ENCODE measurements at regions not wholly inside any gene's neighbourhood (a gene's known extent, or its start where the extent isn't known, plus 50 kb on each side); places are given as distances from the start of the nearest gene placed in this dataset.
"Not testable (repeated sequence)": the region's sequence is repeated elsewhere in the genome, so short reads cannot be mapped to it uniquely, and the experiment has no call there.

DNA sequence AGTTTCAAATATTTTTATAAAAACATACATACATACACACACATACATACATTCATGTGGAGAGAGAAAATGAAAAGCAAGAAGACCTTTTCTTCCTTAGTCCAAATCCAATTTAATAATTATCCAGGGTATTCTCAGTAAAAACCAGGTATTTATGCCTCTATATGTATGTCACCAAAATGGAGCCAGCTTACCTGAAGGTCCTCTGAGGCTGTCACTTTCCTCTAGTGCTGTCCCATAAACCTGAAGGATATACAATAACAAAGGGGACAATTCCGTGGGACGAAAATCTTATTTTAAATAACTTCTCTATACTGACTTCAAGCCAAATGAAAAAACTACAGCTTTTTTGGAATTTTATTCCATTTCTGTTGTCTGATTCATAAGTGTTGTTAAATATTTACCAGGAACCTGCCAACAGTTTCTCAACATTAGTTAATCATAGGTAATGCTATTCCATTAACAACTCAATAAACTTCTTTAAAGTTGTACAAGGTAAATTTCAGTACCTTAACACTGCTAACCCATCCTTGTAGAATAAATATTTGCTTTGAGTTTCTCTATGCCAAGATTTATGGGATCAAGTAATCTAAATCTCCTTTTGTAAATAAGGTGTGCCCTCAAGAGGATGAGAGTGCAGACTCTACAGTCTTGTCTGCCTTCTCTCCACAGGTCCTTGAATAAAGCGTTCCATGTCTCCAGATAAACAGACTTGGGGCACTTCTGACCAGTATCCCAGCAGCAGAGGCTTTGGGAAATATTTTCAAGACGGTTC is 260.3 kb downstream of the AHR start:
- DNase-seq, result peak; percentile 44

DNA sequence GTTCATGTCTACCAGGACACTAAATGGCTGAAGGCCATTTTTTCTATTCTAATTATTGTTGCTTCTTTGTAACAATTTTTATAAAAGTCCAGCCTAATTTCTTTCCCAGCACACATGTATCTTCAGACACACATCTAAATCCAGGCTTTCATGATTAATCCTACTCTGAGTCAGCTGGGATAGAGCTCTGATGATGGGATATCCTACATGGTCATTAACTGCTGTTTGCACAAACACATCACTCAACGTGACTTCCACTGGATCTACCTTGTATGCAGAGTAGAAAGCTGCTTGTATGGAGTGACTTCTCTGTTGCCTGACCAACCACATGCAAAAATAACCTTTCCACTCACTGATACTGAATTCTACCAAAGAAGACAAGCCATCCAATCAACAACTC is 260.9 kb downstream of the AHR start:
- peak; percentile 39 for DNase-seq

DNA sequence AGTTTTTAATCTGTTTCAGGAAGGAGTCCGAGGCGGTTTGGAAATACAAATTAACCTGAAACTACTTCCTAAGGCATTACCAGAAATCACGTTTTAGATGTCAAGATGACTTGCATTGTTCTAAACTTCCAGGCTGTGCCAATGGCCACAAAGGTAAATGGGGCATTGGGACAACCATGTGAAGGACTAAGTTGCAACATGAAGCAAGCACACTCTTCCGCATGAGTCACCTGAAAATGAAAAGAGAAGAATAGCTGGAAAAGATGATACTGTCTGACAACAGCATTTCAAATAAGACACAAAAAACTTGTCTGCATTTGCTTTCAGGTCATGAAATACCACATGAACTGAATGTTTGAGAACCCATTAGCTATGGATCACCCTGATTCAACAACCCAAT is 262.1 kb downstream of the AHR start:
- no peak for DNase-seq

GRCh38 chr7:17560966-17561365 is 262.5 kb downstream of the AHR start:
- no peak for DNase-seq

DNA sequence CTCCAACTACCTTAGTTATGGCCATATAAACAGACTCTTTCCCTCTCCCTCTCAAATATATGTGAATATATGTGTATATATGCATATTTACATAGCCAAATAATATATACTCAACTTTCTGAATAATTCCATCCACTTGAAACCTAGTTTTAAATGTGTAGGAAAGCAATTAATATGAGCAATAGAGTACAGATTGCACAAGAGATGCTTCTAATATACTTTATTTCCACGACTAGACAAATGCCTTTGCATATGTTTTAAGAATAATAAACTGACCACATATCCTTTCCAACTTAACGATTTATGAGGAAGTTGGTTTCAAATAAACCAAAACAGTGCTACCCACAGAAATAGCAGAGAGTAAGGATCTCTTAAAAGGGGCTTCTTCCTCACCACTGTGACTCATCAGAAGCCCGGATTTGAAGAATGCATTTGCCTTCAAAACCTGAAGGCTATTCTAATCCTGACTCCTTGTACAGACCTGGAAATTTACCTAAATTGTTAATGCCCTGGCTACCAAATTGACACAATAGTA is 266.3 kb downstream of the AHR start:
- DNase-seq, result no peak

DNA sequence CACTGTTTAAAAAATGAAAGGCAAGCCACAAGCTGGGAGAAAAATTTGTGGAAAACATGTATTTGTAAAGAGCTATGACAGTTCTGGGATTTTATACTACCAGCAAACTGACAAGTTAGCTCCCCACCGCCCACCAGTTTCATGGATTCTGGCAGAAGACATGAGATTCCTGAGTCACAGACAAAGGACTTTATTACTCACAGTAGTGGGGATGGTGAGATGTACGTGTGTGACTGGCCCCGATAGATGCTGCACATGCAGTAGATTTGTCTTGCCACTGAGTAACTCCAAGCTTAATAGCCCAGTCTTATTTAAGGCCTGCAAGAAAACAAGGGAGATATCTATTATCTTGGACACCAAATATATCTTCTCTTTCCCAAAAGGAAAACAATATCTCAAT is 281.7 kb downstream of the AHR start:
- no peak for DNase-seq

- DNase-seq, result no peak
These were observed 282.4 kb downstream of the AHR start for GRCh38 chr7:17580856-17581255.

- no peak for DNase-seq
These were observed 282.8 kb downstream of the AHR start for GRCh38 chr7:17581301-17581700.

GRCh38 chr7:17582696-17583095 is 284.2 kb downstream of the AHR start:
- DNase-seq, result not testable (repeated sequence)

DNA sequence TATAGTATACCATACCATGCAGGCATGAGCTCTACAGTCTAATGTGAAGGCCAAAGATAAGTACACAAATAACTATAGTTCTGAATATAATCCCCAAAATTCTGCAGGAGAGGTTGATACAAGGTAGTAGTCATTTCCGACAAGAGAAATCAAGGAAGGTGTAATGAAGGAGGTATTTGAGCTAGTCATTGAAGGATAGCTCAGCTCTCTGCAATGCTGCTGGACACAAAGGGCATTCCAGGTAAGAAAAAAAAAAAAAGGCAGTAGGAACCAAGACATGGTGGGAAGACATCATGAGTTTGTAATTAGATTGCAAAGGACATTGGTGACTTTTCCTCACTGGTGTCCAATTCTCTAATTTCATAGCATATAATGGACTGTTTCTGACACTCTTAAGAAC is 285.3 kb downstream of the AHR start:
- DNase-seq, result no peak

DNA sequence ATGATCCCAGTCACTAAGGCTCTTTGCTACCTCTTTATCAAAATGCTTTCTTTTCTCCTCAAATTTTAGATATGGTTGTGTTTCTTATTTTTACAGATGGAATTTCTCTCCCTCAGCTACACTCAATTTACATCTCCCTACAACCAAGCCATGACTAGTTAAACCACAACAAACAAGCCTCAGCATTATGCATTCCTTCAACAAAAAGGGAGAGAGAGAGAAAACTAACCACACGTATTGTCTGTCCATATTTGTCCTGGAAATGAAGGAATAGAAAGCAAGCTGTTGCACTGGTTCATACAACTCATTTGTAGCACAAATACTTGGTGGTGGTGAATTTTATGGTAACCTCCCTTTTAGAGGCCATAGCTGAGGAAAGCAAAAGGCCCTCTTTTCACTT is 286.4 kb downstream of the AHR start:
- no peak for DNase-seq

GRCh38 chr7:17586711-17587110 is 288.3 kb downstream of the AHR start:
- no peak for DNase-seq

GRCh38 chr7:17588730-17589129 is 290.3 kb downstream of the AHR start:
- no peak for DNase-seq

DNA sequence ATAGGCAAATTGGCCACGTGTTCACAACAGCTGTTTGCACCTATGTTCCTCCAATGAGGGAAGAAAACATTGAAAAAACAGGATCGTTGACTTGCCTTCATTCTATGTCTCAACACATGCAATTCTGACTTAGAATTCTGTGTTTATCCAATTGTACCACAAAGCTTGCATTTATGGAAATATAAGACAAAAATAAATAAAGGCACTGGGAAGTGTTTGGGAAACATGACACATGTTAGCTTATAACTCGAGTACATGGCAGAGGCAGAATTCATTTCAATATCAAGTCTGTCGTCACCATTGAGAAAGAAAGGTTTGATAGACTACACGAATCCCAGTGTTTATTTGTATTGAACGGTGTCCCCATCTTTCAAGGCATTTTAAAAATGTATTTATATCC is 291.2 kb downstream of the AHR start:
- DNase-seq, result no peak

DNA sequence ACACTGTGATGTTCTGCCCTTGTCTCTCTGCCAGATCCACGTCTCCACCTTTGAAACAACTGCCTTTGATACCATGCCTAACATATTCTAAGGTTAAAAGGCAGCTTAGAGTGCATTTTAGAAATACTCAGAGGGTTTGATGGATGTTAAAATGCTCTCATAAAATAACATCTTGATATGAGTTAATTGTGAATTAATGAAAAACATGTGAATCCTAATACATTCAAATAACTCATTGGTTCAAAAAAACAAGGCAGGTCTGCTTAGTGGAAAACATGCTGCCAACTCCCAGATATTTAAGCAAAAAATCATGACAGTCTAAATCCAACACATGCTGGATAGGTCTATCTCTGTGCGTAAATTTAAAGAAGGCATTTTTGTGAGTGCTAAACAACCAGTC is 291.8 kb downstream of the AHR start:
- DNase-seq, result no peak

DNA sequence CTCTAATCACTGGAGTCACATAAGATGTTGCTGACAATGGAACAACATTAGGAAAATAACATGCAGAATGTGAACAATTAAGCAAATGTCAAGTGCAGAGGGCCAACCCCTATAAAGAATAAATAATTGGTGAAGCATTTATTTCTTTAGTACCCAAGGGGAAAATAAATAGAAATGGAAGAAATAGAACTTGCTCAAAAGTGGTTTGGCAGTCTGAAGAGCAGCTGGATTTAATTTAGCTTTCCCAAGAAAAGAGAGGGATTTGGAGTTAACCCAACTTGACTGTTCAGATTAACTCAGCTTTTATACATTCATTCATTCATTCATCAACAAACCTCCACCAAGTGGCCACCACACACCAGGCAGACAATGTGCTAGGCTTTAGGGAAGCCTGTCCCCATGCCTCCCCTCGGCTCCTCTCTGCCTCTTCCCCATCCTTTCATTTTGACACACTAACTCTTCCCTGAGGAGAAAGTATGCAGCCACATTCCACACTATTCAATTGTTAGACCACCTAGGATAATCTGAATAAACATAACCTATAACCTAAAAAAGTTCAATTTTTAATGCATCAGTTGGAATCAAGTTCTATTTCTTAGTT is 295.5 kb downstream of the AHR start:
- no peak for DNase-seq

DNA sequence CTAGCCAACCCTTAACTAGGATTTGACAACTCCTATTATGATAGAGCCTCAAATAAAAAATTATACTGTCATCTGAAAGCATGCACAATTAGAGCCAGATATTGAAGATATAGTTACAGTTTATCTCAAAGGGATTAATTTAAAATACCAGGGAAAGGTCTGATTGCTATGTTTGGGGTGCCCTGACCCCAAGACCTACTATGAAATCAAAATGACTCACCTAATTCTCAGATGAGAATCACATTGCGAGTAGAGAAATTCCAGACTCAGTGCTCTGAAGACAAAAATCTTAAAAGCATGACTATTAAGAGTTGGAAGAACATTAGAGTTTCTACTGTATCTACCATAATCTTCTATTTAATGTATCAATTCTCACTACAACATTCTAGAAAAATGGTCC is 297.1 kb downstream of the AHR start:
- no peak for DNase-seq

GRCh38 chr7:17598305-17598704 is 299.9 kb downstream of the AHR start:
- no peak for DNase-seq

DNA sequence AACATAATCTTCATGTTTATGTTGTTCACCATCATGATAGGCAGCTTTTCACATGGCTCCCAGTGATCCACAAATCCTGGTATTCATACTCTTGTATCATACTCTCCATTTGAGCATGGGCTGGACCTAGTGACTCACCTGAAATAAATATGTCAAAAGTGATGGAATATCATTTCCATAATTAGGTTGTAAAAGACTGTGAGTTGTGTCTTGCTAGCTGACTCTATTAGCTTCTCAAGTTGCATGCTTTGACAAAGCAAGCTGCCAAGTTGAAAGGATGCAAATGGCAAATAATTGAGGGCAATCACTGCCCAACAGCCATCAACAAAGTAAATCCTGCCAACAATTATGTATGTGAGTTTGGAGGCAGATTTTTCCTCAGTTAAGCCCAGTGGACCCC is 300.4 kb downstream of the AHR start:
- DNase-seq, result no peak

DNA sequence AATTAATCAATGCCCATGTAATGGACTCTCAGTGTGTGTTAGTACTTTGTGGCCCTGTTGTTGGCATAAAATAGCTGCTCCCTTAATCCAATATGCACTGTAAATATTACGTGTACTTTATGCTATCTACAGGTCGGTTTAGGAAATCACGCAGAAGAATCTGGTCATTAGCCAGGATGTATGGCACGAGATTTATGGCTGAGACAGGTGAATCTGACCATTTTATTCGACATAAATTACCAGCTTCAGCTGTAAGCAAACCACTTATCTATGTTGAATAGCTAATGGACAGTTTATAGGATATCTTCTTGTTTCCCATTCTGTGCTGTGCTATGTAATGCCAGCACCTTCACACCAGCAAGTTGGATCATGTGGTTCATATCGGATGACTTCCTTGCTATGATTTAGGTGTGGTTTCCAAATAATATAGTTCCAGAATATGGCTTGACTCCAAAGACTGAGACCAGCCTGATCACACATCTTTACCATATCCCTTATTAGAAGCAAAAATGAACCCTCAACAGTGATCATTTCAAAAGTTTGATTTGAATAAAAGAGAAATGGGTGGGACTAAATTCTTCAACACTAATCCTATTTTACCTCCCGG is 301.4 kb downstream of the AHR start:
- DNase-seq, result no peak

- no peak for DNase-seq
These were observed 301.9 kb downstream of the AHR start for GRCh38 chr7:17600340-17600752.

DNA sequence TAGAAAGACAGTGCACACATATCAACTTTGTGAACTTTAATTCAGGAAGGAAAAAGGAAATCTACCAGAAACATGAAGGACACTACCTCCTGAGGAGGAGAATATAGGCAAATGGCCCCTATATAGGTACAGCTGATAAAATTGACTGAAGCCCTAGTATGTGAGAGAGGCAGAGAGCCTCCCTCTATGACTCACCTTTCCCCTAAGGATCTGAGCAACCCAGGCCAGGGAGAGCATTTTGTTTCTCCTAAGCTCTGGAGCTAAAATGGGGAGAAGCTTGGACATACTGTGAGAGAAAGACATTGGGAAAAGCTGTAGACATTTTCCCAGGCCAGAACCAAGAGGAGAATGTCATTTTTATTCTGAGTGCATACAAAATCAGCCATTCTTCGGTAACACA is 303.5 kb downstream of the AHR start:
- DNase-seq, result no peak

GRCh38 chr7:17608114-17608833 is 309.8 kb downstream of the AHR start:
- no peak for DNase-seq

GRCh38 chr7:17611611-17612010 is 313.2 kb downstream of the AHR start:
- DNase-seq, result no peak
